Astrocyte of the cerebellum (primary cell): ENCODE measurements at regions not wholly inside any gene's neighbourhood (a gene's known extent, or its start where the extent isn't known, plus 50 kb on each side); places are given as distances from the start of the nearest gene placed in this dataset.
"Not testable (repeated sequence)": the region's sequence is repeated elsewhere in the genome, so short reads cannot be mapped to it uniquely, and the experiment has no call there.

Source experiments
- DNase-seq: peaks from one replicate; pipeline ENCODE4 v3.0.0-alpha.2; 2011; ENCODE audit warnings: low read depth
- H3K4me3 ChIP-seq: 2 replicates; pipeline ENCODE4 v1.5.1; 2011; ENCODE audit warnings: mild to moderate bottlenecking, low read depth, low read length, moderate library complexity
- in situ Hi-C: cut with HindIII; loops from 2 replicates; pipeline ENCODE4 v1.10.0; 2017; ENCODE audit warnings: low sequenced_read_pairs
- TF ChIP-seq, protein P1 (sequence below): IDR thresholded peaks from 2 replicates; pipeline ENCODE4 v1.5.1; 2012; ENCODE audit warnings: low read length, low read depth, moderate library complexity, mild to moderate bottlenecking; ENCODE audit errors: missing control alignments

DNA sequence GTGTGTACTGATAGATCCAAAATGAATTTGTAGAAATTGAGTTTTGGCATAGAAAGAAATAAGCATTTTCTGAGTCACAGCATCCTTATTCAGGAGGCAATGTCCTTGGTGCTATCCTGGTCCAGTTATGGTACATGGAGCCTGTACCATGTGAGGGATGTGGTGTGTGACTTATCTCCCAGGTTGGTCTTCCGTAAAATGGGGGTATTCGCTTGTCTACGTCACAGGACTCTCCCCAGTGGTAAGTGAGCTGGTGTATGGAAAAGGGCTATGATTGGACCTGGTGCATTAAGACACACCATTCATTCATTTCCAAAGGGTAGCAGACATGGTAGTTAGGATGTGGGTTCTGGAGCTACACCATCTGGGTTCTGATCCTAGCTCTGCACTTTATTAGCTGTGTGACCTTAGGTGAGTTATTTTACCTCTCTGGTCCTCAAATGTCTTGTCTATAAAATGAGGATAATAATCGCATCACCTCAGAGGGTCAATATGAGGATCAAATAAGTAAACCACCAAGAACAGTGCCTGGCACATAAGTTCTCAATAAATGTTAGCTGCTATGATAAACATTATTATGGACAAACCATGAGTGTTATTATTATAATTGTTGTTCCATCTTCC is 119.2 kb downstream of the MYCN start:
- no peak overlapping the region for H3K4me3 ChIP-seq
- DNase-seq: no peak
- TF ChIP-seq, protein P1, sequence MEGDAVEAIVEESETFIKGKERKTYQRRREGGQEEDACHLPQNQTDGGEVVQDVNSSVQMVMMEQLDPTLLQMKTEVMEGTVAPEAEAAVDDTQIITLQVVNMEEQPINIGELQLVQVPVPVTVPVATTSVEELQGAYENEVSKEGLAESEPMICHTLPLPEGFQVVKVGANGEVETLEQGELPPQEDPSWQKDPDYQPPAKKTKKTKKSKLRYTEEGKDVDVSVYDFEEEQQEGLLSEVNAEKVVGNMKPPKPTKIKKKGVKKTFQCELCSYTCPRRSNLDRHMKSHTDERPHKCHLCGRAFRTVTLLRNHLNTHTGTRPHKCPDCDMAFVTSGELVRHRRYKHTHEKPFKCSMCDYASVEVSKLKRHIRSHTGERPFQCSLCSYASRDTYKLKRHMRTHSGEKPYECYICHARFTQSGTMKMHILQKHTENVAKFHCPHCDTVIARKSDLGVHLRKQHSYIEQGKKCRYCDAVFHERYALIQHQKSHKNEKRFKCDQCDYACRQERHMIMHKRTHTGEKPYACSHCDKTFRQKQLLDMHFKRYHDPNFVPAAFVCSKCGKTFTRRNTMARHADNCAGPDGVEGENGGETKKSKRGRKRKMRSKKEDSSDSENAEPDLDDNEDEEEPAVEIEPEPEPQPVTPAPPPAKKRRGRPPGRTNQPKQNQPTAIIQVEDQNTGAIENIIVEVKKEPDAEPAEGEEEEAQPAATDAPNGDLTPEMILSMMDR: no peak
- in situ Hi-C loops: no loop called here

- H3K4me3 ChIP-seq: no peak overlapping the region
- in situ Hi-C loops: no loop called here
- no peak for DNase-seq
- TF ChIP-seq, protein P1: no peak
Measured at GRCh38 chr2:16058747-16059358, 118.5 kb downstream of the MYCN start.

GRCh38 chr2:16058256-16058655 is 117.9 kb downstream of the MYCN start:
- H3K4me3 ChIP-seq: no peak overlapping the region
- in situ Hi-C loops: no loop called here
- no peak for DNase-seq
- TF ChIP-seq, protein P1: no peak

- TF ChIP-seq, protein P1: no peak
- H3K4me3 ChIP-seq: no peak overlapping the region
- in situ Hi-C loops: no loop called here
- DNase-seq: no peak
Measured at GRCh38 chr2:16057661-16058060, 117.3 kb downstream of the MYCN start.

GRCh38 chr2:16055848-16056580 is 115.7 kb downstream of the MYCN start:
- in situ Hi-C loops: no loop called here
- H3K4me3 ChIP-seq: no peak overlapping the region
- no peak for DNase-seq
- TF ChIP-seq, protein P1: no peak

GRCh38 chr2:16053437-16054257 is 113.3 kb downstream of the MYCN start:
- TF ChIP-seq, protein P1: no peak
- H3K4me3 ChIP-seq: no peak overlapping the region
- no peak for DNase-seq
- in situ Hi-C loops: no loop called here

GRCh38 chr2:16052571-16053052 is 112.3 kb downstream of the MYCN start:
- DNase-seq, H3K4me3 ChIP-seq, in situ Hi-C loops: not testable (repeated sequence)
